Left ventricle myocardium inferior (tissue), 1 donor: ENCODE measurements at regions not wholly inside any gene's neighbourhood (a gene's known extent, or its start where the extent isn't known, plus 50 kb on each side); places are given as distances from the start of the nearest gene placed in this dataset.
"Not testable (repeated sequence)": the region's sequence is repeated elsewhere in the genome, so short reads cannot be mapped to it uniquely, and the experiment has no call there.

Experiments
- DNase-seq: peaks from one replicate; pipeline ENCODE4 v3.0.0-alpha.2; 2020
- H3K27ac ChIP-seq: fragments of 200-600 bp; replicated peaks from 2 replicates; pipeline ENCODE4 v1.8.0; 2021
- H3K27me3 ChIP-seq: fragments of 200-600 bp; 2 replicates; pipeline ENCODE4 v1.8.0; 2021; ENCODE audit warnings: low read depth
- H3K36me3 ChIP-seq: fragments of 200-600 bp; 2 replicates; pipeline ENCODE4 v1.8.0; 2021
- H3K4me1 ChIP-seq: fragments of 200-600 bp; 2 replicates; pipeline ENCODE4 v1.8.0; 2021
- H3K4me3 ChIP-seq: fragments of 200-600 bp; 2 replicates; pipeline ENCODE4 v1.8.0; 2021; ENCODE audit warnings: mild to moderate bottlenecking, moderate library complexity
- H3K9me3 ChIP-seq: fragments of 200-600 bp; replicated peaks from 2 replicates; pipeline ENCODE4 v1.8.0; 2021
- intact Hi-C: fragments of 100-400 bp; cut with micrococcal nuclease; formaldehyde crosslinking; loops from one replicate; pipeline ENCODE4 v1.11.0; 2022
- TF ChIP-seq, protein P1 (sequence below): fragments of 200-600 bp; IDR thresholded peaks from 2 replicates; pipeline ENCODE4 v1.8.0; 2021; ENCODE audit warnings: antibody characterized with exemption, mild to moderate bottlenecking, borderline replicate concordance
- donor health status: DM: no; HTN: yes; CAD: no; lungs with severe emphysema.

DNA sequence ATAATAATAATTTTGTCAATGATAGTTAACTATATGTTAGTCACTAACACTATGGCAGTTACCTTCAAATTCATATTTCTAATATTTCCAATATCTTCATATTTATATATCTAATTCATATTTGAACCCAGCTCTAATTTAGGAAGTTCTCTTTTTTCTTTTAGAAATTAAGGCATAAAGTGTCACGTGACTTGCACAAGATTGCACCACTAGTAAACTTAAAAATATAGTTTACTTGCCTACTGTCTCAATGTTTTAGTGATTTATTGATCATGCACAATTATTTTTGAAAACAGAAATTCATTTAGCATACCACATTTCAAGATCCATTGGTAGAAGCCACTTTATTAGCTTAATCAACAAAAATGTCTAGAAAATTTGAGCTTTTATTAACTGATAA is 508.7 kb upstream of the ZNF337 start:
- Histone ChIP-seq H3K36me3 (no peaks in the 10 kb centered on the region), H3K4me1 (peaks cover 19% of the 10 kb centered on the region), H3K27me3 (peaks cover 57% of the 10 kb centered on the region), H3K9me3 (peaks cover 27% of the 10 kb centered on the region), H3K27ac (no peak overlapping the region), H3K4me3 (no peak overlapping the region)
- no peak for DNase-seq
- TF ChIP-seq, protein P1, sequence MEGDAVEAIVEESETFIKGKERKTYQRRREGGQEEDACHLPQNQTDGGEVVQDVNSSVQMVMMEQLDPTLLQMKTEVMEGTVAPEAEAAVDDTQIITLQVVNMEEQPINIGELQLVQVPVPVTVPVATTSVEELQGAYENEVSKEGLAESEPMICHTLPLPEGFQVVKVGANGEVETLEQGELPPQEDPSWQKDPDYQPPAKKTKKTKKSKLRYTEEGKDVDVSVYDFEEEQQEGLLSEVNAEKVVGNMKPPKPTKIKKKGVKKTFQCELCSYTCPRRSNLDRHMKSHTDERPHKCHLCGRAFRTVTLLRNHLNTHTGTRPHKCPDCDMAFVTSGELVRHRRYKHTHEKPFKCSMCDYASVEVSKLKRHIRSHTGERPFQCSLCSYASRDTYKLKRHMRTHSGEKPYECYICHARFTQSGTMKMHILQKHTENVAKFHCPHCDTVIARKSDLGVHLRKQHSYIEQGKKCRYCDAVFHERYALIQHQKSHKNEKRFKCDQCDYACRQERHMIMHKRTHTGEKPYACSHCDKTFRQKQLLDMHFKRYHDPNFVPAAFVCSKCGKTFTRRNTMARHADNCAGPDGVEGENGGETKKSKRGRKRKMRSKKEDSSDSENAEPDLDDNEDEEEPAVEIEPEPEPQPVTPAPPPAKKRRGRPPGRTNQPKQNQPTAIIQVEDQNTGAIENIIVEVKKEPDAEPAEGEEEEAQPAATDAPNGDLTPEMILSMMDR: no peak
- intact Hi-C loops: no loop called here

DNA sequence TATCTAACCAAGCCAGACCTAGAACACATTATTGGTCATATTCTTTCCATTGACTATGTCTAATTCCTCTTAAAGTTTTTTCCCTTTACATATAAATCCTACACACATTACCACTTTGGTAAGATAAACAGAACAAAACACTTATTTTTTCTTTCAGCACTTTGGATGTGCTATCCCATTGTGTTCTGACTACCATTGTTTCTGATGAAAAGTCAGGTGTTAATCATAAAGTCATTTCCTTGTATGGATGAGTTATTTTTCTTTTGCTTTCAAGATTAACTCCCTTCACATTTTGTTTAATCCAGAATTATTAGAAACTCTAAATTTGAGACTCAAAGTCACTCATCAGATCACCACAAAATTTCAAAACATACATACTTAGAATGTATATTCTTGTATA is 504.4 kb upstream of the ZNF337 start:
- DNase-seq, intact Hi-C loops, H3K27ac ChIP-seq, H3K4me1 ChIP-seq, H3K36me3 ChIP-seq, H3K4me3 ChIP-seq: not testable (repeated sequence)
- peaks cover 37% of the 10 kb centered on the region for H3K9me3 ChIP-seq
- H3K27me3 ChIP-seq: peaks cover 13% of the 10 kb centered on the region

DNA sequence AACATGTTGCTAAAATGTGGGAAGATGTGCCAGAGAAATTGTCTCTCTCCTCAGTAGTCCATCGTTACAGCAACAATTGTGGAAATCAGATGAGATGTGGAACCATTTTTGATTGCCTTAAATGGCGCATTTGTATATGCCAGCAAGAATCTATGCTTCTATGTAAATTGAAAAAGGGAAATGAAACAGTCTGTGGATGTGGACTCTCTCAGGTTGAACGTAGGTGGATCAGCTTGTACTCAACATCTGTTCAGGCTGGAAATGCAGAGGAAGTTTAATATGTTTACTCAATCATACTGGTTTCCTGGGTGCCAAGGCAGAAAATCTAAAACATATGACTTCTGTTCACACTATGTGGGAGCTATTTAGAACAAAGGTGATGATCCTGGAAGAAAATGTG is 490.7 kb upstream of the ZNF337 start:
- H3K27ac ChIP-seq, H3K4me1 ChIP-seq, H3K27me3 ChIP-seq, DNase-seq, H3K4me3 ChIP-seq, H3K36me3 ChIP-seq, H3K9me3 ChIP-seq, intact Hi-C loops: not testable (repeated sequence)

DNA sequence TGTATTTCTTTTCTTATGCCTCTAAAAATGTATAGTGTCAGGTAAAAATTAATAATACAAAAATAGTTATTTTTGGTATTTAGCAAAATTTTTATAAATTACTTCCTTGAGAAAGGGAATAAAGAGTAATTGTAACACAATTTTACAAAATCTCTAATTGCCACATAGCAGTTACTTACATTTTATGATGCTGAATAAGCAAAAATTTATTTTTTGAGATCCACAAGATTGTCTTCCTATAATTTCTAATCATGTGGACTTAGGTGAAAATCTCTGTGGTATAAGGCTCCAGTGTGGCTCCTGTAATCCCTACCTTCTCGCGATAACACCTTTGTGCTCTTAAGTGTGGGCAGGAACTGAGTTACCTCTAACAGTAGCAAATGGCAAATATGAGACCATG is 487.1 kb upstream of the ZNF337 start:
- H3K36me3 ChIP-seq, intact Hi-C loops, H3K27me3 ChIP-seq, H3K4me3 ChIP-seq, H3K4me1 ChIP-seq, DNase-seq, H3K9me3 ChIP-seq, H3K27ac ChIP-seq: not testable (repeated sequence)

DNA sequence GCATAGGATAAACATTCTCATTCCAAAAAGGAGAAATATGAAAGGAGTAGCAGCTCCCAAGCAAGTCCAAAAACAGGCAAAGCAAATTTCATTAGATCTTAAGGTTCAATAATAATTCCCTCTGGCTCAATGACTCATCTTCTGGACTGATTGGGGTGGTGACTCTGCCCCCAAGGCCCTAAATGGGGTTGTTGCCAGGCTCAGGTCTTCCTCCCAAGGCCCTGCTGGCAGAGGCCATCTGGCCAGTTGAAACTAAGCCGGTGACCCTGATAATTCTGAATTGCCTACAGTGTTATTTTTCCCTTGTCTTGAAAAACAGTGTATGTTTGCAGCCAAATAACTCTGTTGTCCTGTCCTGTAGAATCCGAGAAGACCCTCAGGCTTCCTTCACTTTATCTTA is 484.7 kb upstream of the ZNF337 start:
- H3K27me3 ChIP-seq, H3K4me3 ChIP-seq, intact Hi-C loops, H3K4me1 ChIP-seq, H3K36me3 ChIP-seq, H3K27ac ChIP-seq, DNase-seq, H3K9me3 ChIP-seq: not testable (repeated sequence)

DNA sequence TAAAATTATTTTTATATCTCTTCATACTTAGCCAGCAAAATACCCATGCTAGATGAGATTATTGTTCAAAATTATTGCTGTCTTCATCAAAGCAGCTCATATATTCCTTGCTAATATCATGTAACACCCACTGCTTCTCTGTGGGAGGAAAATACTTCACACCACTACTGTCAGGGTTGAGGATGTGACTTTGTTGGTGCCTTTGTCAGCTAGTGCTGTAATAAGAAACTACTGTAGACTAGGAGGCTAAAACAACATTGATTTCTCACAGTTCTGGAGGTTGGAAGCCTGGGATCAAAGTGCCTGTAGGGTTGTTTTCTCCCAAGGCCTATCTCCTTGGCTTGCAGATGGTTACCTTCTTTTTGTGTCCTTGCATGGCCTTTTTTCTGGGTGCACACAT is 475.2 kb upstream of the ZNF337 start:
- intact Hi-C loops, H3K36me3 ChIP-seq, H3K9me3 ChIP-seq, H3K4me3 ChIP-seq, H3K4me1 ChIP-seq, DNase-seq, H3K27ac ChIP-seq, H3K27me3 ChIP-seq: not testable (repeated sequence)

DNA sequence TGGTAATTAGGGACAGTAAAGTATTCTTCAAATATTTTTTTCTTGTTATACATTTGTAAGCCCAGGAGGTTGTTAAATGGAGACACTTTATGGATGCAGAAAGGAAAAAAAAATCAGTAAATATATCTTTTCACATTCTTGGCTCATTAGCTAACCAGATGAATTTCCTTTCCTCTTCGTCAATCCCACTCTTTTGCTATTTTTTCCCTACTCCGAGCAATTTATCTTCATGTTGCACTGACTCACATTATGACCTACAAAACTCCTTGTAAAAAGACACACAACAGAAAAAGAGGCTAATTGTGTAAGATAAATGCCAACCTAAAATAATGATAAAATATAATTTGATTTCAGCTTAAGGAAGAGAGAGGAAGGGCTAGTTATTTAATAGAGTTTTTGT is 472.9 kb upstream of the ZNF337 start:
- no peak overlapping the region for H3K27ac ChIP-seq
- no peak for DNase-seq
- intact Hi-C loops: no loop called here
- TF ChIP-seq, protein P1: no peak
- H3K9me3 ChIP-seq: no peaks in the 10 kb centered on the region
- no peaks in the 10 kb centered on the region for H3K36me3 ChIP-seq
- no peaks in the 10 kb centered on the region for H3K27me3 ChIP-seq
- H3K4me1 ChIP-seq: no peaks in the 10 kb centered on the region
- H3K4me3 ChIP-seq: no peak overlapping the region

DNA sequence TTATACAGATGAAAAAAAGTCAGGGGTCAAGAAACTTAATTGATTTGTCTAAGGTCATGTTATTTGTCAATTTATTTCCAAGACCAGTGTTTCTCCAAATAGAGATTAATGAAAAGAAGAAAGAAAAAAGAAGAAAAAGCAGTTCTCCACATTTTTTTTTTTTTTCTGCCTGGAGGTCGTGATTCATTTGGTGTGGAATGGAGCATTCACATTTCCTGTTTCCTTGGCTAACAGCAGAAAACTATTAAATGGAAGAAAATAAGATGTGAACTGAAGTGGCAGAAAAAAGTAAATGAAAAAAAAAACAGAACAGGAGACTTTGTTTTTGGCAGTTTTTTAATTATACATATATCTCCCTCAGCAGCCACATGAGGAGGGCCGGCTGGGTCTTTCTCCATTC is 470.8 kb upstream of the ZNF337 start:
- no peak for DNase-seq
- TF ChIP-seq, protein P1: no peak

More for the DNA sequence above, 470.8 kb upstream of the ZNF337 start:
- Histone ChIP-seq H3K27me3 (peaks cover 8% of the 10 kb centered on the region), H3K27ac (no peak overlapping the region), H3K9me3 (no peaks in the 10 kb centered on the region), H3K4me1 (no peaks in the 10 kb centered on the region), H3K4me3 (no peak overlapping the region), H3K36me3 (no peaks in the 10 kb centered on the region)
- intact Hi-C loops: no loop called here
